ENCODE measurements at regions not wholly inside any gene's neighbourhood (a gene's known extent, or its start where the extent isn't known, plus 50 kb on each side); places are given as distances from the start of the nearest gene placed in this dataset.

- TF ChIP-seq RAD21 (conservative IDR thresholded peaks at IDR 0.05 in 1 of 2, IDR thresholded peaks at IDR 0.05 in 1 of 2) (no peak), SMC3 (IDR thresholded peaks at IDR 0.05) (no peak)
- TF ChIP-seq, protein P1, sequence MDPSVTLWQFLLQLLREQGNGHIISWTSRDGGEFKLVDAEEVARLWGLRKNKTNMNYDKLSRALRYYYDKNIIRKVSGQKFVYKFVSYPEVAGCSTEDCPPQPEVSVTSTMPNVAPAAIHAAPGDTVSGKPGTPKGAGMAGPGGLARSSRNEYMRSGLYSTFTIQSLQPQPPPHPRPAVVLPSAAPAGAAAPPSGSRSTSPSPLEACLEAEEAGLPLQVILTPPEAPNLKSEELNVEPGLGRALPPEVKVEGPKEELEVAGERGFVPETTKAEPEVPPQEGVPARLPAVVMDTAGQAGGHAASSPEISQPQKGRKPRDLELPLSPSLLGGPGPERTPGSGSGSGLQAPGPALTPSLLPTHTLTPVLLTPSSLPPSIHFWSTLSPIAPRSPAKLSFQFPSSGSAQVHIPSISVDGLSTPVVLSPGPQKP (IDR thresholded peaks at IDR 0.05; ENCODE audit: low read depth, low read length): no peak
Measured at GRCh38 chr14:81936902-81937301, 403.2 kb upstream of the SEL1L start (continued).

DNA sequence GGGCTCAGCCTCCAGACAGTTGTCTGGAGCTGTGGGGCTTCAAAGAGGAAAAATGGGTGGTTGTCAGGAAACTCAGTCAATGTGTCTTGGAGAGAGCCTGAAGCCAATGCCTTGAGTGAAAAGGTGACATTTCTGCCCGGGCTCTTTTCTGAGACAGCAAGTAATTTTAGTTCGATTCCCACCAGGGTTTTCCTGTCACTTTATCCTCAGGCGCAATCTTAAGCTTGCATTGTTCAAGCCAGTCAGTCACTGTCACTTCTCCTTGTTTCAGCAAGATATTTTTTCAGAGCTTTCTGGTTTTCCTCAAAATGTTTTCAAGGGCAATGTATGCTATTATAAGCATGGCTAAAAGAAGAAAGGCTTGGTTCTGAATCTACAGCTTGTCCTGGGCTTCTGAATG lies 404.7 kb upstream of the SEL1L start:
- 3% methylated on average over 3 of the region's 3 CpGs for WGBS (ENCODE audit: missing lambda C conversion rate)
- FAIRE-seq: no peak
- CTCF ChIA-PET: no interaction called here
- Histone ChIP-seq H3K9me3 (no peaks in the 10 kb centered on the region), H3K4me1 (no peaks in the 10 kb centered on the region), H3K27ac (no peak overlapping the region), H3K4me3 (no peak overlapping the region), H3K4me2 (no peak overlapping the region)
- no peak for ATAC-seq
- TF ChIP-seq RFX5 (IDR thresholded peaks at IDR 0.05) (no peak), GATA3 (IDR thresholded peaks at IDR 0.05; ENCODE audit: borderline replicate concordance) (no peak), EHF (CRISPR knock-in tag; IDR thresholded peaks at IDR 0.05) (no peak), FOXS1 (CRISPR knock-in tag; IDR thresholded peaks at IDR 0.05) (no peak), BHLHE40 (IDR thresholded peaks at IDR 0.05; ENCODE audit: low read depth, low read length) (no peak)
- DNase-seq (ENCODE audit: low read depth in 1 of 2, low spot score in 1 of 2): no peak
- POLR2A ChIA-PET: no interaction called here

GRCh38 chr14:81940651-81941050 lies 407.0 kb upstream of the SEL1L start:
- Histone ChIP-seq H3K4me1 (no peaks in the 10 kb centered on the region), H3K27ac (no peak overlapping the region), H3K4me2 (no peak overlapping the region), H3K9me3 (no peaks in the 10 kb centered on the region; the same call in 2 of the 3 replicates), H3K4me3 (no peak overlapping the region)
- ChIA-PET CTCF (no interaction called here), POLR2A (no interaction called here)
- no peak for FAIRE-seq
- no peak for DNase-seq (ENCODE audit: low read depth in 1 of 2, low spot score in 1 of 2)
- no peak for ATAC-seq
- WGBS (ENCODE audit: missing lambda C conversion rate): 0% methylated on average over 1 of the region's 1 CpG
- TF ChIP-seq RAD21 (conservative IDR thresholded peaks at IDR 0.05 in 1 of 2, IDR thresholded peaks at IDR 0.05 in 1 of 2): no peak
- no peak for TF ChIP-seq NFE2L2 (conservative IDR thresholded peaks at IDR 0.05; ENCODE audit: low read length)
- no peak for TF ChIP-seq EHMT2 (IDR thresholded peaks at IDR 0.05; ENCODE audit: low read depth)
- TF ChIP-seq NPAS2 (CRISPR knock-in tag; IDR thresholded peaks at IDR 0.05; ENCODE audit: borderline replicate concordance): no peak

DNA sequence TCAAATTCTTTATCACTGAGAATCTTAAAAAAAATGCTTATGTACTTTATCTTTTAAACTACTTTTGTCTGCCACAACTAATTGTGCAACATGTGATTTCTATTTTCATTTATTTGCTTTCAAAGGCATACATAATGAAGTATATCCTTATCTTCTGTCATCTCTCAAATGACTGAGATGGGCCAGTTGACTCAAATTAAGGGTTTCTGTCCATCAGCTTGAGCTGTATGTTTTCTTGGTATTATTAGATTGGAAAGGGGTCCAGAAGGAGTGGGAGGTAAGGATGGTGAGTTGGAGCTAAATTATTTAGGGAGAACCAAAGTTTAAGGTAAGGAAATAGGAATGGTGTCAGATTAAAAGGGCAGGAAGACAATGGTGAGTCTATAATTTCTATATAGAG lies 408.4 kb upstream of the SEL1L start:
- no peak overlapping the region for H3K27ac ChIP-seq
- H3K4me3 ChIP-seq: no peak overlapping the region
- ATAC-seq (no peak), DNase-seq (ENCODE audit: low read depth in 1 of 2, low spot score in 1 of 2) (no peak), FAIRE-seq (no peak)
- TF ChIP-seq HOXA7 (CRISPR knock-in tag; IDR thresholded peaks at IDR 0.05) (no peak), NR3C1 (IDR thresholded peaks at IDR 0.05) (no peak), BHLHE40 (IDR thresholded peaks at IDR 0.05; ENCODE audit: low read depth, low read length) (no peak), POLR2A (IDR thresholded peaks at IDR 0.05; ENCODE audit: low read length) (no peak), EHF (CRISPR knock-in tag; IDR thresholded peaks at IDR 0.05) (no peak), JUNB (IDR thresholded peaks at IDR 0.05) (no peak), CBX2 (IDR thresholded peaks at IDR 0.05; ENCODE audit: borderline replicate concordance, low read depth) (no peak)
- TF ChIP-seq, protein P2, sequence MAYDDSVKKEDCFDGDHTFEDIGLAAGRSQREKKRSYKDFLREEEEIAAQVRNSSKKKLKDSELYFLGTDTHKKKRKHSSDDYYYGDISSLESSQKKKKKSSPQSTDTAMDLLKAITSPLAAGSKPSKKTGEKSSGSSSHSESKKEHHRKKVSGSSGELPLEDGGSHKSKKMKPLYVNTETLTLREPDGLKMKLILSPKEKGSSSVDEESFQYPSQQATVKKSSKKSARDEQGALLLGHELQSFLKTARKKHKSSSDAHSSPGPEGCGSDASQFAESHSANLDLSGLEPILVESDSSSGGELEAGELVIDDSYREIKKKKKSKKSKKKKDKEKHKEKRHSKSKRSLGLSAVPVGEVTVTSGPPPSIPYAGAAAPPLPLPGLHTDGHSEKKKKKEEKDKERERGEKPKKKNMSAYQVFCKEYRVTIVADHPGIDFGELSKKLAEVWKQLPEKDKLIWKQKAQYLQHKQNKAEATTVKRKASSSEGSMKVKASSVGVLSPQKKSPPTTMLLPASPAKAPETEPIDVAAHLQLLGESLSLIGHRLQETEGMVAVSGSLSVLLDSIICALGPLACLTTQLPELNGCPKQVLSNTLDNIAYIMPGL (CRISPR knock-in tag; IDR thresholded peaks at IDR 0.05; ENCODE audit: borderline replicate concordance): no peak
- TF ChIP-seq, protein P1 (IDR thresholded peaks at IDR 0.05; ENCODE audit: low read depth, low read length): no peak
- TF ChIP-seq, protein P3, sequence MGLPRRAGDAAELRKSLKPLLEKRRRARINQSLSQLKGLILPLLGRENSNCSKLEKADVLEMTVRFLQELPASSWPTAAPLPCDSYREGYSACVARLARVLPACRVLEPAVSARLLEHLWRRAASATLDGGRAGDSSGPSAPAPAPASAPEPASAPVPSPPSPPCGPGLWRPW (IDR thresholded peaks at IDR 0.05): no peak
- H3K9me3 ChIP-seq: no peaks in the 10 kb centered on the region; the same call in 2 of the 3 replicates
- no peak overlapping the region for H3K4me2 ChIP-seq
- CTCF ChIA-PET: no interaction called here
- H3K4me1 ChIP-seq: no peaks in the 10 kb centered on the region
- POLR2A ChIA-PET: no interaction called here
